ENCODE measurements at regions not wholly inside any gene's neighbourhood (a gene's known extent, or its start where the extent isn't known, plus 50 kb on each side); places are given as distances from the start of the nearest gene placed in this dataset.

DNA sequence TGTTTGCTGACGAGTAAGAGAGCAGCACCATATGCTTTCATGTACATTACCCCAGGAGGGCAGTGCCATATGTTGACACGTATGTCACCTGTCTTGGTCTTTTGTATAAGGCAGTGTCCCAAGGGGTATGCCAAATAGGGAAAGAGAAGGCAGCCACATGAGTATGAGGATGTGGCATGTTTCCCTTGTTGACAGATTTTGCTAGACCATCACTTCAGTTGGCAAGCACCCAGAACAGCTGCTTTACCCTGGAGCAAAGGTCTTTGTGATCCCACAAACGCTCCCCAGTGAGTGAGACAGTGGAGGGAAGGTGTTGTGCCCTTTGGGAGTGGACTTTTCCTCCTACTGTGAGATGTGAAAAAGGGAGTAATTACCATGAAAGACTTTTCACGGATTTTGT lies 350.1 kb downstream of the ETV1 start:
- TF ChIP-seq ZFP30 (CRISPR knock-in tag; IDR thresholded peaks at IDR 0.05), result no peak
- TF ChIP-seq PATZ1 (CRISPR knock-in tag; IDR thresholded peaks at IDR 0.05; ENCODE audit: borderline replicate concordance), result no peak
- TF ChIP-seq OSR1 (CRISPR knock-in tag; IDR thresholded peaks at IDR 0.05), result no peak
- no peak for TF ChIP-seq ARNTL (CRISPR knock-in tag; IDR thresholded peaks at IDR 0.05; ENCODE audit: borderline replicate concordance, low read depth)
- no peak for TF ChIP-seq SNAI2 (CRISPR knock-in tag; IDR thresholded peaks at IDR 0.05)
- no peak for TF ChIP-seq CSDC2 (CRISPR knock-in tag; IDR thresholded peaks at IDR 0.05)
- TF ChIP-seq RARB (CRISPR knock-in tag; IDR thresholded peaks at IDR 0.05), result no peak
- no peak for TF ChIP-seq ZFP3 (CRISPR knock-in tag; IDR thresholded peaks at IDR 0.05)

Measured in SK-N-SH treated with all-trans-retinoic acid at 6 μM for 48 hours (cell line).